Gastroesophageal sphincter (tissue), 3 donors: ENCODE measurements at regions not wholly inside any gene's neighbourhood (a gene's known extent, or its start where the extent isn't known, plus 50 kb on each side); places are given as distances from the start of the nearest gene placed in this dataset.

Experiments
- EP300 ChIP-seq: sonication (generic); formaldehyde crosslinking; IDR thresholded peaks from one replicate; pipeline ENCODE4 v1.6.1; 2017; ENCODE audit warnings: antibody characterized with exemption, mild to moderate bottlenecking
- POLR2A ChIP-seq, 2 donors: fragments of 450-650 bp; IDR thresholded peaks; one replicate each; pipeline ENCODE4 v1.6.1; 2017; ENCODE audit warnings: antibody characterized with exemption in 2 of 2, mild to moderate bottlenecking in 2 of 2, moderate library complexity in 1 of 2
- POLR2AphosphoS5 ChIP-seq: sonication (generic); formaldehyde crosslinking; IDR thresholded peaks from one replicate; pipeline ENCODE4 v1.6.1; 2017; ENCODE audit warnings: antibody characterized with exemption
- TF ChIP-seq, protein P1 (sequence below), 4 experiments: fragments of 200-600 bp in 2 of 4; fragments of 450-650 bp in 2 of 4; sonication (generic) in 1 of 4; IDR thresholded peaks; one replicate each; pipeline ENCODE4 v1.5.1; 2017 to 2019; ENCODE audit warnings: antibody characterized with exemption in 4 of 4, mild to moderate bottlenecking in 2 of 4, moderate library complexity in 2 of 4

DNA sequence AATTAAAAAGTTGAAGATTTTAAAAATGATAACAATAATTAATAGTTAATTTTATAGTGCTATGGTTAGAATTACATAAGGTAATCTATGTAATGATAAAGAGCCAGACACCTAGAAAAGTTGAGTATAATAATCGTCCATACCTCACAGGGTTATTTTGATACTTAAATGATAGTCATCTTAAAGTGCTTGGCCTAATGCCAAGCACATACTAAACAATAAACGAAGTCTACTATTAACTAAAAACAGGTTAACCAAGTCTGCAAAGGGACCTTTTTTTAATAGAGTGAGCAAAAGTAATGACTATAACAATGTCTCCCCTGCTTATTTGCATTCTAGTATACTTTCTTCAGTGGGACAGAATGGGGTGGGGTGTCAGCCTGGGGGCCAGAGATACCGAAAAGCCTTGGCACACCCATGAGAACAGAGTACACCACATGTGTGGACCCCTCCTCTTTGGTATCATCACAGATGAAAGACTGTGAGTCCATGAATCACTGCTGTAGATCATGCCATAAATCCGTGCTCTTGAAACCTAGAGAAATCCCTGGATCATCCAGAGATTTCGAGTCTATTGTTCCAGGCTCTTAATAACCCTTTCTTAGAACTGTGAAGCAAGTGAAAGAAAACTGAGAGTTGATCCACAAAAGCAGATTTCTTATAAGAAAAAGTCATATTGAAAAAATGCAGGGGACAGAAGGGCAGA, 249.5 kb downstream of the PRELID2 start:
- TF ChIP-seq, protein P1, sequence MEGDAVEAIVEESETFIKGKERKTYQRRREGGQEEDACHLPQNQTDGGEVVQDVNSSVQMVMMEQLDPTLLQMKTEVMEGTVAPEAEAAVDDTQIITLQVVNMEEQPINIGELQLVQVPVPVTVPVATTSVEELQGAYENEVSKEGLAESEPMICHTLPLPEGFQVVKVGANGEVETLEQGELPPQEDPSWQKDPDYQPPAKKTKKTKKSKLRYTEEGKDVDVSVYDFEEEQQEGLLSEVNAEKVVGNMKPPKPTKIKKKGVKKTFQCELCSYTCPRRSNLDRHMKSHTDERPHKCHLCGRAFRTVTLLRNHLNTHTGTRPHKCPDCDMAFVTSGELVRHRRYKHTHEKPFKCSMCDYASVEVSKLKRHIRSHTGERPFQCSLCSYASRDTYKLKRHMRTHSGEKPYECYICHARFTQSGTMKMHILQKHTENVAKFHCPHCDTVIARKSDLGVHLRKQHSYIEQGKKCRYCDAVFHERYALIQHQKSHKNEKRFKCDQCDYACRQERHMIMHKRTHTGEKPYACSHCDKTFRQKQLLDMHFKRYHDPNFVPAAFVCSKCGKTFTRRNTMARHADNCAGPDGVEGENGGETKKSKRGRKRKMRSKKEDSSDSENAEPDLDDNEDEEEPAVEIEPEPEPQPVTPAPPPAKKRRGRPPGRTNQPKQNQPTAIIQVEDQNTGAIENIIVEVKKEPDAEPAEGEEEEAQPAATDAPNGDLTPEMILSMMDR (IDR thresholded peaks at IDR 0.05) = no peak
- TF ChIP-seq EP300 = no peak
- no peak for TF ChIP-seq POLR2A (IDR thresholded peaks at IDR 0.05)
- no peak for TF ChIP-seq POLR2AphosphoS5
